Neural cell (in vitro differentiated cells): ENCODE measurements at regions not wholly inside any gene's neighbourhood (a gene's known extent, or its start where the extent isn't known, plus 50 kb on each side); places are given as distances from the start of the nearest gene placed in this dataset.

ENCODE experiments used
- H2AFZ ChIP-seq: fragments of 200-600, 300-800 bp; sonication (generic), shearing (Covaris generic); 2 replicates; pipeline ENCODE4 v1.6.0; 2014; ENCODE audit warnings: low read depth, mild to moderate bottlenecking, antibody characterized with exemption, low read length, moderate library complexity
- H3F3A ChIP-seq: fragments of 200-600 bp; shearing (Covaris generic); 2 replicates; pipeline ENCODE4 v1.6.1; 2016; ENCODE audit warnings: mild to moderate bottlenecking, moderate library complexity, mixed read lengths, antibody characterized with exemption, low read length; ENCODE audit not compliant: insufficient read depth, poor library complexity, severe bottlenecking
- H3K27ac ChIP-seq: fragments of 200-600, 300-800 bp; sonication (generic), shearing (Covaris generic); 2 replicates; pipeline ENCODE4 v1.5.1; 2014; ENCODE audit warnings: mild to moderate bottlenecking, low read length, moderate library complexity
- H3K27me3 ChIP-seq: fragments of 300-800, 200-600 bp; sonication (generic), shearing (Covaris generic); 2 replicates; pipeline ENCODE4 v1.6.0; 2014; ENCODE audit warnings: mild to moderate bottlenecking, low read depth, low read length, moderate library complexity; ENCODE audit not compliant: insufficient read depth
- H3K36me3 ChIP-seq: fragments of 300-800, 200-600 bp; sonication (generic), shearing (Covaris generic); 2 replicates; pipeline ENCODE4 v1.5.1; 2014; ENCODE audit warnings: mild to moderate bottlenecking, antibody characterized with exemption, low read length, moderate library complexity; ENCODE audit not compliant: insufficient read depth
- H3K4me2 ChIP-seq: fragments of 300-800, 200-600 bp; sonication (generic), shearing (Covaris generic); 2 replicates; pipeline ENCODE4 v1.6.0; 2014; ENCODE audit warnings: mild to moderate bottlenecking, low read length
- H3K4me3 ChIP-seq: fragments of 300-800, 200-600 bp; sonication (generic), shearing (Covaris generic); 2 replicates; pipeline ENCODE4 v1.5.1; 2014; ENCODE audit warnings: mild to moderate bottlenecking, low read length, moderate library complexity
- H3K79me2 ChIP-seq: fragments of 200-600 bp; shearing (Covaris generic); replicated peaks from 2 replicates; pipeline ENCODE4 v1.6.0; 2014; ENCODE audit warnings: mild to moderate bottlenecking, low read length, moderate library complexity; ENCODE audit not compliant: insufficient read depth
- H3K9ac ChIP-seq: fragments of 300-800, 200-600 bp; sonication (generic), shearing (Covaris generic); 2 replicates; pipeline ENCODE4 v1.6.1; 2016; ENCODE audit warnings: mild to moderate bottlenecking, low read length, mixed read lengths
- H3K9me2 ChIP-seq: fragments of 200-600 bp; shearing (Covaris generic); 2 replicates; pipeline ENCODE4 v1.6.1; 2016; ENCODE audit warnings: mild to moderate bottlenecking, low read length, mixed read lengths; ENCODE audit not compliant: insufficient read depth
- H3K9me3 ChIP-seq: fragments of 200-600, 300-800 bp; sonication (generic), shearing (Covaris generic); 2 replicates; pipeline ENCODE4 v1.6.1; 2016; ENCODE audit warnings: mild to moderate bottlenecking, mixed run types, low read length, moderate library complexity, mixed read lengths
- H4K20me1 ChIP-seq: fragments of 200-600 bp; shearing (Covaris generic); 2 replicates; pipeline ENCODE4 v1.6.1; 2016; ENCODE audit warnings: mild to moderate bottlenecking, mixed run types; ENCODE audit not compliant: insufficient read depth
- EP300 ChIP-seq: fragments of 450-650 bp; conservative IDR thresholded peaks from 2 replicates; pipeline ENCODE4 v1.6.1; 2014; ENCODE audit warnings: antibody characterized with exemption, mild to moderate bottlenecking, moderate library complexity; ENCODE audit not compliant: poor library complexity, severe bottlenecking
- EZH2 ChIP-seq: fragments of 200-600, 300-800 bp; shearing (Covaris generic), sonication (generic); IDR thresholded peaks from 2 replicates; pipeline ENCODE4 v1.6.1; 2014; ENCODE audit warnings: antibody characterized with exemption, low read length, borderline replicate concordance, mild to moderate bottlenecking; ENCODE audit not compliant: insufficient read depth, poor library complexity, severe bottlenecking
- MXI1 ChIP-seq: fragments of 450-650 bp; conservative IDR thresholded peaks from 2 replicates; pipeline ENCODE4 v1.6.1; 2014; ENCODE audit warnings: antibody characterized with exemption, mild to moderate bottlenecking; ENCODE audit not compliant: poor library complexity, severe bottlenecking
- POLR2AphosphoS5 ChIP-seq: IDR thresholded peaks from 2 replicates; pipeline ENCODE4 v1.6.1; 2012
- RAD21 ChIP-seq: fragments of 450-650 bp; conservative IDR thresholded peaks from 2 replicates; pipeline ENCODE4 v1.6.1; 2014; ENCODE audit warnings: antibody characterized with exemption, mild to moderate bottlenecking, moderate library complexity
- SMC3 ChIP-seq: fragments of 450-650 bp; conservative IDR thresholded peaks from 2 replicates; pipeline ENCODE4 v1.6.1; 2014; ENCODE audit warnings: antibody characterized with exemption, mild to moderate bottlenecking, moderate library complexity; ENCODE audit not compliant: poor library complexity
- TAF1 ChIP-seq: IDR thresholded peaks from 2 replicates; pipeline ENCODE4 v1.6.1; 2012; ENCODE audit warnings: low read depth
- TF ChIP-seq, protein P1 (sequence below): IDR thresholded peaks from 2 replicates; pipeline ENCODE4 v1.6.1; 2012; ENCODE audit warnings: borderline replicate concordance
- TF ChIP-seq, protein P2 (sequence below): fragments of 450-650 bp; IDR thresholded peaks from 2 replicates; pipeline ENCODE4 v1.5.1; 2014; ENCODE audit warnings: antibody characterized with exemption, mild to moderate bottlenecking, moderate library complexity; ENCODE audit not compliant: poor library complexity, severe bottlenecking

DNA sequence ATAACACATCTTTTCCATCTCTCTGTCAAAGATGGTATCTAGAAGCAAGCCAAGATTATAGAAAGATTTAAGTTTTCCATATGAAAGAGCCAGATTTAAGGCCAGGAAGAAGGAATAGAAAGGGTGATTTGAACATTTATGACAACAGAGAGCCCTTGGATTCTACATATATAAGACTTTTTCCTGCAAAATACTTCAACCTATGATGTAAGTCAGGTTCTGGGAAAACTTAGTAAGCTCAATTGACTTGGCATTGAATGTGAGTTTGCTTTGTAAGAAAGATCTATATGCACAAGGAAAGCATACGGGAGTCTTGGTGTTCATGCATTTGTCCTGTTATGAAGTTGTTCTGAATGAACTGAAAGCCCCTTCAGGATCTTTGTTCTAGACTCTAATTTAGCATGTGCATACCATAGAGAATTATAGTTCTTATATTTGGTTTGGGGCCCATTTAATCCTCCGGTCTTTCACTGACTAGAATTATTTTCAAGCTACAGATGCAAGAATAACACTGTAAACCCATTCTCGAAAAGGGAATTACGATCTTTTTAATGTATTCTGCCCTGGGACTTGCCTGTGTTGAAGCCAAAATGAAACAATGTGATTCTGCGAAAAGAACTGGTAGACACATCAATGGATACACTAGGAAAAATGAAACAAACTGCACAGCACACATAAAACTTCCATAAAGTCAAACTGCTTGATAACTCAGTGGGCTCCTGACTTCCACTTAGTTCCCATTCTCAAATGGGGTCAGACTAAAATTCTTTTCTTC lies 152.8 kb downstream of the DISP1 start:
- Histone ChIP-seq H3K27me3 (no peaks in the 10 kb centered on the region), H3K9me2 (no peaks in the 10 kb centered on the region), H2AFZ (no peak overlapping the region), H3F3A (no peaks in the 10 kb centered on the region), H4K20me1 (no peaks in the 10 kb centered on the region), H3K27ac (no peak overlapping the region), H3K4me3 (no peak overlapping the region), H3K36me3 (no peaks in the 10 kb centered on the region), H3K9ac (no peak overlapping the region), H3K4me2 (no peak overlapping the region), H3K9me3 (no peaks in the 10 kb centered on the region), H3K79me2 (no peaks in the 10 kb centered on the region)
- no peak for TF ChIP-seq TAF1
- no peak for TF ChIP-seq POLR2AphosphoS5
- no peak for TF ChIP-seq MXI1
- no peak for TF ChIP-seq EZH2
- TF ChIP-seq, protein P1, sequence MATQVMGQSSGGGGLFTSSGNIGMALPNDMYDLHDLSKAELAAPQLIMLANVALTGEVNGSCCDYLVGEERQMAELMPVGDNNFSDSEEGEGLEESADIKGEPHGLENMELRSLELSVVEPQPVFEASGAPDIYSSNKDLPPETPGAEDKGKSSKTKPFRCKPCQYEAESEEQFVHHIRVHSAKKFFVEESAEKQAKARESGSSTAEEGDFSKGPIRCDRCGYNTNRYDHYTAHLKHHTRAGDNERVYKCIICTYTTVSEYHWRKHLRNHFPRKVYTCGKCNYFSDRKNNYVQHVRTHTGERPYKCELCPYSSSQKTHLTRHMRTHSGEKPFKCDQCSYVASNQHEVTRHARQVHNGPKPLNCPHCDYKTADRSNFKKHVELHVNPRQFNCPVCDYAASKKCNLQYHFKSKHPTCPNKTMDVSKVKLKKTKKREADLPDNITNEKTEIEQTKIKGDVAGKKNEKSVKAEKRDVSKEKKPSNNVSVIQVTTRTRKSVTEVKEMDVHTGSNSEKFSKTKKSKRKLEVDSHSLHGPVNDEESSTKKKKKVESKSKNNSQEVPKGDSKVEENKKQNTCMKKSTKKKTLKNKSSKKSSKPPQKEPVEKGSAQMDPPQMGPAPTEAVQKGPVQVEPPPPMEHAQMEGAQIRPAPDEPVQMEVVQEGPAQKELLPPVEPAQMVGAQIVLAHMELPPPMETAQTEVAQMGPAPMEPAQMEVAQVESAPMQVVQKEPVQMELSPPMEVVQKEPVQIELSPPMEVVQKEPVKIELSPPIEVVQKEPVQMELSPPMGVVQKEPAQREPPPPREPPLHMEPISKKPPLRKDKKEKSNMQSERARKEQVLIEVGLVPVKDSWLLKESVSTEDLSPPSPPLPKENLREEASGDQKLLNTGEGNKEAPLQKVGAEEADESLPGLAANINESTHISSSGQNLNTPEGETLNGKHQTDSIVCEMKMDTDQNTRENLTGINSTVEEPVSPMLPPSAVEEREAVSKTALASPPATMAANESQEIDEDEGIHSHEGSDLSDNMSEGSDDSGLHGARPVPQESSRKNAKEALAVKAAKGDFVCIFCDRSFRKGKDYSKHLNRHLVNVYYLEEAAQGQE = no peak
- TF ChIP-seq RAD21 = no peak
- TF ChIP-seq, protein P2, sequence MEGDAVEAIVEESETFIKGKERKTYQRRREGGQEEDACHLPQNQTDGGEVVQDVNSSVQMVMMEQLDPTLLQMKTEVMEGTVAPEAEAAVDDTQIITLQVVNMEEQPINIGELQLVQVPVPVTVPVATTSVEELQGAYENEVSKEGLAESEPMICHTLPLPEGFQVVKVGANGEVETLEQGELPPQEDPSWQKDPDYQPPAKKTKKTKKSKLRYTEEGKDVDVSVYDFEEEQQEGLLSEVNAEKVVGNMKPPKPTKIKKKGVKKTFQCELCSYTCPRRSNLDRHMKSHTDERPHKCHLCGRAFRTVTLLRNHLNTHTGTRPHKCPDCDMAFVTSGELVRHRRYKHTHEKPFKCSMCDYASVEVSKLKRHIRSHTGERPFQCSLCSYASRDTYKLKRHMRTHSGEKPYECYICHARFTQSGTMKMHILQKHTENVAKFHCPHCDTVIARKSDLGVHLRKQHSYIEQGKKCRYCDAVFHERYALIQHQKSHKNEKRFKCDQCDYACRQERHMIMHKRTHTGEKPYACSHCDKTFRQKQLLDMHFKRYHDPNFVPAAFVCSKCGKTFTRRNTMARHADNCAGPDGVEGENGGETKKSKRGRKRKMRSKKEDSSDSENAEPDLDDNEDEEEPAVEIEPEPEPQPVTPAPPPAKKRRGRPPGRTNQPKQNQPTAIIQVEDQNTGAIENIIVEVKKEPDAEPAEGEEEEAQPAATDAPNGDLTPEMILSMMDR = no peak
- no peak for TF ChIP-seq SMC3
- TF ChIP-seq EP300 = no peak

DNA sequence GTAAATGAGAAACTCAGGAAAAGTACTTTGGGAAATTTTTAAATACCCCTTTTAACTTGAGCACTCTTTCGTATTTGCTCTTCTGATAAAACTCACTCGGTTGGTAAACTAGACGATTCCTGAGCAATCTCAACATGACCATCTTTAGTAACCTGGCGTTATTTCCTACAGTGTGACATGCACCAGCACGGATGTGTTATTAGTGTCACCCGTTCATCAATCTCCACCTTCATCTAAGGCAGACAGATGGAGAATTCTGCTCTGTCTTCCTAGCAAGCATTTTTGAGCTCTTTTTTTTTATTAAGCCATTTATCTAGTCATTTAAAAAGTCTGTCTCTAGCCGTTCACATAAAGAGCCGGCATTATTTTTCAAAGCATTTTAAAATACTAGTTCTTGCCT lies 155.2 kb downstream of the DISP1 start:
- Histone ChIP-seq H3K36me3 (no peaks in the 10 kb centered on the region), H3K9ac (peak overlapping the region; percentile 48), H3F3A (no peaks in the 10 kb centered on the region), H3K4me3 (peak overlapping the region; percentile 49), H3K4me2 (peak overlapping the region; percentile 70), H4K20me1 (no peaks in the 10 kb centered on the region), H3K9me2 (no peaks in the 10 kb centered on the region), H3K79me2 (no peaks in the 10 kb centered on the region), H3K9me3 (no peaks in the 10 kb centered on the region), H3K27ac (peak overlapping the region; percentile 88), H3K27me3 (no peaks in the 10 kb centered on the region), H2AFZ (no peak overlapping the region)
- TF ChIP-seq EP300 (peak; percentile 93), RAD21 (no peak), EZH2 (no peak), TAF1 (no peak), POLR2AphosphoS5 (peak; percentile 74), SMC3 (peak; percentile 20), MXI1 (no peak)
- TF ChIP-seq, protein P2 = no peak
- TF ChIP-seq, protein P1 = peak; percentile 27
